ENCODE measurements at regions not wholly inside any gene's neighbourhood (a gene's known extent, or its start where the extent isn't known, plus 50 kb on each side); places are given as distances from the start of the nearest gene placed in this dataset.

GRCh38 chr5:2334719-2335118, 416.8 kb downstream of the IRX2 start:
- TF ChIP-seq CTCF (IDR thresholded peaks at IDR 0.05; ENCODE audit: low read depth, low read length) = no peak
- DNase-seq (ENCODE audit: low read depth, low spot score) = no peak
- no peak overlapping the region for H3K4me3 ChIP-seq (ENCODE audit: low read depth, low read length)
- in situ Hi-C loops (cut with HindIII; ENCODE audit: low sequenced_read_pairs) = no loop called here

- in situ Hi-C loops (cut with HindIII; ENCODE audit: low sequenced_read_pairs) = no loop called here
- no peak for DNase-seq (ENCODE audit: low read depth, low spot score)
- no peak overlapping the region for H3K4me3 ChIP-seq (ENCODE audit: low read depth, low read length)
- TF ChIP-seq CTCF (IDR thresholded peaks at IDR 0.05; ENCODE audit: low read depth, low read length) = no peak
These were observed 418.2 kb downstream of the IRX2 start for GRCh38 chr5:2333291-2333690.

- H3K4me3 ChIP-seq (ENCODE audit: low read depth, low read length) = no peak overlapping the region
- DNase-seq (ENCODE audit: low read depth, low spot score) = no peak
- no peak for TF ChIP-seq CTCF (IDR thresholded peaks at IDR 0.05; ENCODE audit: low read depth, low read length)
- in situ Hi-C loops (cut with HindIII; ENCODE audit: low sequenced_read_pairs) = no loop called here
These were observed 419.0 kb downstream of the IRX2 start for GRCh38 chr5:2332521-2332920.

GRCh38 chr5:2330325-2331130, 420.9 kb downstream of the IRX2 start:
- no peak overlapping the region for H3K4me3 ChIP-seq (ENCODE audit: low read depth, low read length)
- in situ Hi-C loops (cut with HindIII; ENCODE audit: low sequenced_read_pairs) = no loop called here
- no peak for DNase-seq (ENCODE audit: low read depth, low spot score)
- no peak for TF ChIP-seq CTCF (IDR thresholded peaks at IDR 0.05; ENCODE audit: low read depth, low read length)

GRCh38 chr5:2329741-2330140, 421.7 kb downstream of the IRX2 start:
- TF ChIP-seq CTCF (IDR thresholded peaks at IDR 0.05; ENCODE audit: low read depth, low read length) = no peak
- H3K4me3 ChIP-seq (ENCODE audit: low read depth, low read length) = no peak overlapping the region
- in situ Hi-C loops (cut with HindIII; ENCODE audit: low sequenced_read_pairs) = no loop called here
- DNase-seq (ENCODE audit: low read depth, low spot score) = no peak

GRCh38 chr5:2326601-2327000, 424.9 kb downstream of the IRX2 start:
- H3K4me3 ChIP-seq (ENCODE audit: low read depth, low read length) = no peak overlapping the region
- in situ Hi-C loops (cut with HindIII; ENCODE audit: low sequenced_read_pairs) = no loop called here
- no peak for TF ChIP-seq CTCF (IDR thresholded peaks at IDR 0.05; ENCODE audit: low read depth, low read length)
- DNase-seq (ENCODE audit: low read depth, low spot score) = no peak

All from astrocyte of the spinal cord (primary cell).